Neural cell (in vitro differentiated cells): ENCODE measurements at regions not wholly inside any gene's neighbourhood (a gene's known extent, or its start where the extent isn't known, plus 50 kb on each side); places are given as distances from the start of the nearest gene placed in this dataset.

Source experiments
- H2AFZ ChIP-seq: fragments of 200-600, 300-800 bp; sonication (generic), shearing (Covaris generic); 2 replicates; pipeline ENCODE4 v1.6.0; 2014; ENCODE audit warnings: low read depth, mild to moderate bottlenecking, antibody characterized with exemption, low read length, moderate library complexity
- H3F3A ChIP-seq: fragments of 200-600 bp; shearing (Covaris generic); 2 replicates; pipeline ENCODE4 v1.6.1; 2016; ENCODE audit warnings: mild to moderate bottlenecking, moderate library complexity, mixed read lengths, antibody characterized with exemption, low read length; ENCODE audit not compliant: insufficient read depth, poor library complexity, severe bottlenecking
- H3K27ac ChIP-seq: fragments of 200-600, 300-800 bp; sonication (generic), shearing (Covaris generic); 2 replicates; pipeline ENCODE4 v1.5.1; 2014; ENCODE audit warnings: mild to moderate bottlenecking, low read length, moderate library complexity
- H3K27me3 ChIP-seq: fragments of 300-800, 200-600 bp; sonication (generic), shearing (Covaris generic); 2 replicates; pipeline ENCODE4 v1.6.0; 2014; ENCODE audit warnings: mild to moderate bottlenecking, low read depth, low read length, moderate library complexity; ENCODE audit not compliant: insufficient read depth
- H3K36me3 ChIP-seq: fragments of 300-800, 200-600 bp; sonication (generic), shearing (Covaris generic); 2 replicates; pipeline ENCODE4 v1.5.1; 2014; ENCODE audit warnings: mild to moderate bottlenecking, antibody characterized with exemption, low read length, moderate library complexity; ENCODE audit not compliant: insufficient read depth
- H3K4me2 ChIP-seq: fragments of 300-800, 200-600 bp; sonication (generic), shearing (Covaris generic); 2 replicates; pipeline ENCODE4 v1.6.0; 2014; ENCODE audit warnings: mild to moderate bottlenecking, low read length
- H3K4me3 ChIP-seq: fragments of 300-800, 200-600 bp; sonication (generic), shearing (Covaris generic); 2 replicates; pipeline ENCODE4 v1.5.1; 2014; ENCODE audit warnings: mild to moderate bottlenecking, low read length, moderate library complexity
- H3K79me2 ChIP-seq: fragments of 200-600 bp; shearing (Covaris generic); replicated peaks from 2 replicates; pipeline ENCODE4 v1.6.0; 2014; ENCODE audit warnings: mild to moderate bottlenecking, low read length, moderate library complexity; ENCODE audit not compliant: insufficient read depth
- H3K9ac ChIP-seq: fragments of 300-800, 200-600 bp; sonication (generic), shearing (Covaris generic); 2 replicates; pipeline ENCODE4 v1.6.1; 2016; ENCODE audit warnings: mild to moderate bottlenecking, low read length, mixed read lengths
- H3K9me2 ChIP-seq: fragments of 200-600 bp; shearing (Covaris generic); 2 replicates; pipeline ENCODE4 v1.6.1; 2016; ENCODE audit warnings: mild to moderate bottlenecking, low read length, mixed read lengths; ENCODE audit not compliant: insufficient read depth
- H3K9me3 ChIP-seq: fragments of 200-600, 300-800 bp; sonication (generic), shearing (Covaris generic); 2 replicates; pipeline ENCODE4 v1.6.1; 2016; ENCODE audit warnings: mild to moderate bottlenecking, mixed run types, low read length, moderate library complexity, mixed read lengths
- H4K20me1 ChIP-seq: fragments of 200-600 bp; shearing (Covaris generic); 2 replicates; pipeline ENCODE4 v1.6.1; 2016; ENCODE audit warnings: mild to moderate bottlenecking, mixed run types; ENCODE audit not compliant: insufficient read depth
- CTCF ChIP-seq: fragments of 450-650 bp; IDR thresholded peaks from 2 replicates; pipeline ENCODE4 v1.5.1; 2014; ENCODE audit warnings: antibody characterized with exemption, mild to moderate bottlenecking, moderate library complexity; ENCODE audit not compliant: poor library complexity, severe bottlenecking
- EP300 ChIP-seq: fragments of 450-650 bp; conservative IDR thresholded peaks from 2 replicates; pipeline ENCODE4 v1.6.1; 2014; ENCODE audit warnings: antibody characterized with exemption, mild to moderate bottlenecking, moderate library complexity; ENCODE audit not compliant: poor library complexity, severe bottlenecking
- EZH2 ChIP-seq: fragments of 200-600, 300-800 bp; shearing (Covaris generic), sonication (generic); IDR thresholded peaks from 2 replicates; pipeline ENCODE4 v1.6.1; 2014; ENCODE audit warnings: antibody characterized with exemption, low read length, borderline replicate concordance, mild to moderate bottlenecking; ENCODE audit not compliant: insufficient read depth, poor library complexity, severe bottlenecking
- MXI1 ChIP-seq: fragments of 450-650 bp; conservative IDR thresholded peaks from 2 replicates; pipeline ENCODE4 v1.6.1; 2014; ENCODE audit warnings: antibody characterized with exemption, mild to moderate bottlenecking; ENCODE audit not compliant: poor library complexity, severe bottlenecking
- POLR2AphosphoS5 ChIP-seq: IDR thresholded peaks from 2 replicates; pipeline ENCODE4 v1.6.1; 2012
- RAD21 ChIP-seq: fragments of 450-650 bp; conservative IDR thresholded peaks from 2 replicates; pipeline ENCODE4 v1.6.1; 2014; ENCODE audit warnings: antibody characterized with exemption, mild to moderate bottlenecking, moderate library complexity
- REST ChIP-seq: IDR thresholded peaks from 2 replicates; pipeline ENCODE4 v1.6.1; 2012; ENCODE audit warnings: borderline replicate concordance
- SMC3 ChIP-seq: fragments of 450-650 bp; conservative IDR thresholded peaks from 2 replicates; pipeline ENCODE4 v1.6.1; 2014; ENCODE audit warnings: antibody characterized with exemption, mild to moderate bottlenecking, moderate library complexity; ENCODE audit not compliant: poor library complexity
- TAF1 ChIP-seq: IDR thresholded peaks from 2 replicates; pipeline ENCODE4 v1.6.1; 2012; ENCODE audit warnings: low read depth

GRCh38 chr5:5042806-5043205 is 97.3 kb upstream of the ADAMTS16 start:
- H3K9me2 ChIP-seq, result no peaks in the 10 kb centered on the region
- no peak for TF ChIP-seq MXI1
- TF ChIP-seq REST, result no peak
- no peak for TF ChIP-seq POLR2AphosphoS5
- TF ChIP-seq RAD21, result no peak
- no peak for TF ChIP-seq EP300
- TF ChIP-seq TAF1, result no peak
- TF ChIP-seq CTCF, result no peak
- TF ChIP-seq EZH2, result no peak
- no peak for TF ChIP-seq SMC3
- no peaks in the 10 kb centered on the region for H3K9me3 ChIP-seq
- H3K27ac ChIP-seq, result no peak overlapping the region
- H3K36me3 ChIP-seq, result no peaks in the 10 kb centered on the region
- no peak overlapping the region for H3K9ac ChIP-seq
- no peaks in the 10 kb centered on the region for H3K27me3 ChIP-seq
- H2AFZ ChIP-seq, result no peak overlapping the region
- H4K20me1 ChIP-seq, result no peaks in the 10 kb centered on the region
- no peak overlapping the region for H3K4me2 ChIP-seq
- H3K79me2 ChIP-seq, result no peaks in the 10 kb centered on the region
- H3K4me3 ChIP-seq, result no peak overlapping the region
- H3F3A ChIP-seq, result no peaks in the 10 kb centered on the region

- no peaks in the 10 kb centered on the region for H3K27me3 ChIP-seq
- no peaks in the 10 kb centered on the region for H3K36me3 ChIP-seq
- no peaks in the 10 kb centered on the region for H3K9me2 ChIP-seq
- no peak overlapping the region for H3K9ac ChIP-seq
- no peak overlapping the region for H3K27ac ChIP-seq
- TF ChIP-seq REST (no peak), POLR2AphosphoS5 (no peak), EP300 (no peak), RAD21 (no peak), EZH2 (no peak), MXI1 (no peak), CTCF (no peak), SMC3 (no peak), TAF1 (no peak)
- H3K79me2 ChIP-seq, result no peaks in the 10 kb centered on the region
- H3K4me3 ChIP-seq, result no peak overlapping the region
- no peak overlapping the region for H2AFZ ChIP-seq
- no peak overlapping the region for H3K4me2 ChIP-seq
- no peaks in the 10 kb centered on the region for H3F3A ChIP-seq
- no peaks in the 10 kb centered on the region for H4K20me1 ChIP-seq
- no peaks in the 10 kb centered on the region for H3K9me3 ChIP-seq
These were observed 96.8 kb upstream of the ADAMTS16 start for GRCh38 chr5:5043346-5043745.
